ENCODE measurements at regions not wholly inside any gene's neighbourhood (a gene's known extent, or its start where the extent isn't known, plus 50 kb on each side); places are given as distances from the start of the nearest gene placed in this dataset.

DNA sequence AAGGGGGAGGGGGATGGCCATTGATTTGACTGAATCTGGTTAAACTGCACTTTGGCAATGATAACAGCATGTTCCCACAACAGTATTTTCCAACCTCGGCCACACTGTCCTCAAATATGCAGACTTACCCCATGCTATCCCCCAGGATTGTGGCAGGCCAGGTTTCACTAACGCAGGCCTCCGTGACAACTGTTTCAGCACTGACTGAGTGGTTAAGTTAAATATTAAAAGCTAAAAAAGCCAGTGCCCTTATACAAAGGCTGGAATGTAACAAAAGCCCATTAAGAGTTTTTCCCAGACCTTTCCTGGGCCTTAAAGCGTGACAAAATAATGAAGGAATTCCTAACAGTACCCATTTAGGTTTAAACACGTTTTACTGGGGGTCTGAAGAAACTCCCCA is 202.9 kb downstream of the USP25 start:
- H3K36me3 ChIP-seq (ENCODE audit: control insufficient read depth, insufficient read depth, low read length) = no peaks in the 10 kb centered on the region
- H3K4me3 ChIP-seq (ENCODE audit: low read depth, low read length) = no peak overlapping the region
- H3K27me3 ChIP-seq (ENCODE audit: control insufficient read depth, insufficient read depth, low read length) = no peaks in the 10 kb centered on the region
- no peak overlapping the region for H3K9ac ChIP-seq (ENCODE audit: low read length)
- H3K27ac ChIP-seq (ENCODE audit: low read depth, low read length) = no peak overlapping the region
- H3K9me3 ChIP-seq (ENCODE audit: control insufficient read depth, insufficient read depth, low read depth, low read length) = no peaks in the 10 kb centered on the region
- no peaks in the 10 kb centered on the region for H3K4me1 ChIP-seq (ENCODE audit: control insufficient read depth, insufficient read depth, low read length)

DNA sequence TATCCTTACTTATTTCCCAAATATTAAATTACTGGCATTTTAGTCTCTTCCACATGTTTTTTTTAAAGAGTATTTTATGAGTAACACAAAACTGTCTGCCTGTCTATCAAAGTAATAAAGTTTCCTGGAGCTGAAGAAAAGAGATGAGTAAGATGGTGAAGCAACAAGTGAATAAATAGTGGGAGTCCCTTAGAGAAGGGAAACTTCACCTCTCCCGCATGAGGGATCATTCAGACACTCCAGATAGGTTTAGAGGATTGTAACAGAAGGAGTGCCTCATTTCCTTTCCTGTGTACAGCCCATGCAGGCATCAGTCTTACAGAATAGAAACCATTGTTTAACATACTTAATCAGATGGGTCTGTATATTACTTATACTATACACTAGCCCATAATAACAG is 205.7 kb downstream of the USP25 start:
- Histone ChIP-seq H3K9me3 (ENCODE audit: control insufficient read depth, insufficient read depth, low read depth, low read length) (no peaks in the 10 kb centered on the region), H3K4me3 (ENCODE audit: low read depth, low read length) (no peak overlapping the region), H3K9ac (ENCODE audit: low read length) (no peak overlapping the region), H3K27me3 (ENCODE audit: control insufficient read depth, insufficient read depth, low read length) (no peaks in the 10 kb centered on the region), H3K27ac (ENCODE audit: low read depth, low read length) (no peak overlapping the region), H3K4me1 (ENCODE audit: control insufficient read depth, insufficient read depth, low read length) (no peaks in the 10 kb centered on the region), H3K36me3 (ENCODE audit: control insufficient read depth, insufficient read depth, low read length) (no peaks in the 10 kb centered on the region)

DNA sequence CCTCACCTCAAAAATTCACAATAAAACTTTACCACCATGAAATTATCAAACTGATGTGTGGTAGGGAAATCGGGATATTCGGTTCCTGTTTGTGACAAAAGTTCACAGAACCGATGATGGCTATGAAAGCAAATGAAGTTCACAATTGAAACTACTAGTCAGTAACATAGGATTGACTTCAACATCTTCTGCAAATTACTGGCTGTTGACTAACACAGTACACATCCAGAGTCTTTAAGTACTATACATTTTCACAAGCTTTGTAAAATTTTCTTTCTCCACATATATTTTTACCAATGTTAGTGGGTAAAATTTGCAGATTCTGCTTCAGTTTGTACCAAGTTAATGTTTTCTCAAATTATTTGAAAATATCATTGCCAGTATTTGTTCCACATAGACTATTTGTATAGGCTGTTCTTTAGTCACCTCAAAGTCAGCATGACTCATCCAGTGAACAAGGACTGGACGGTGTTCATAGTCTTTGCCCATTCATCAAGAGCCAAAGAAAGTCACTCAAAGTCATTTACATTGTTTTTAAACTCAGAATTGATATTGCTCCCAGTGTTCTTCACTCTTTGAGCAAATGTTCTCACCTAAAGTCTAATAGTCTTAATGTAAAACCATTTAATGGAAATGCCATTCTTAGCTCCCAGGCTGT is 213.4 kb downstream of the USP25 start:
- Histone ChIP-seq H3K4me1 (ENCODE audit: control insufficient read depth, insufficient read depth, low read length) (no peaks in the 10 kb centered on the region), H3K27me3 (ENCODE audit: control insufficient read depth, insufficient read depth, low read length) (no peaks in the 10 kb centered on the region), H3K4me3 (ENCODE audit: low read depth, low read length) (no peak overlapping the region), H3K9ac (ENCODE audit: low read length) (no peak overlapping the region), H3K36me3 (ENCODE audit: control insufficient read depth, insufficient read depth, low read length) (no peaks in the 10 kb centered on the region), H3K9me3 (ENCODE audit: control insufficient read depth, insufficient read depth, low read depth, low read length) (no peaks in the 10 kb centered on the region), H3K27ac (ENCODE audit: low read depth, low read length) (no peak overlapping the region)

DNA sequence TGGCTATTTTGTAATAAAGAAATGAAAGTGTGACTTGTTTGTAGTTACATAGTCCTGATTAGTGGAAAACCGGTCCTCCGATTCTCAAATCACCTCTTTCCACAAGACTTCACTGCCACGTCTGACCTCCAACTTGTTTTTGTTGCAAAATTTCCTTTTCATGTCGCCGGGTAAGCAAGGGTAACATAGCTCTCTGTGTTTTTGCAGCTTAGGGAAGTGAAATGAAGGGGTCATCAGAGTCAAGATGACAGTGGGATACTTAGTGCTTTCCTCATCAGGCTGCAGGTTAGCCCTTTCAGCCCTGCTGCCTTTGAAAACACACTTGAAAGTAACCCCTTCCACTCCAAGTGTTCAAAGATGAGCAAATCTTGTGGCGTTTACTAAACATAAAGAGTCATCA is 217.9 kb downstream of the USP25 start:
- no peaks in the 10 kb centered on the region for H3K27me3 ChIP-seq (ENCODE audit: control insufficient read depth, insufficient read depth, low read length)
- H3K4me3 ChIP-seq (ENCODE audit: low read depth, low read length) = no peak overlapping the region
- no peak overlapping the region for H3K9ac ChIP-seq (ENCODE audit: low read length)
- H3K9me3 ChIP-seq (ENCODE audit: control insufficient read depth, insufficient read depth, low read depth, low read length) = no peaks in the 10 kb centered on the region
- no peaks in the 10 kb centered on the region for H3K36me3 ChIP-seq (ENCODE audit: control insufficient read depth, insufficient read depth, low read length)
- H3K4me1 ChIP-seq (ENCODE audit: control insufficient read depth, insufficient read depth, low read length) = no peaks in the 10 kb centered on the region
- H3K27ac ChIP-seq (ENCODE audit: low read depth, low read length) = no peak overlapping the region

DNA sequence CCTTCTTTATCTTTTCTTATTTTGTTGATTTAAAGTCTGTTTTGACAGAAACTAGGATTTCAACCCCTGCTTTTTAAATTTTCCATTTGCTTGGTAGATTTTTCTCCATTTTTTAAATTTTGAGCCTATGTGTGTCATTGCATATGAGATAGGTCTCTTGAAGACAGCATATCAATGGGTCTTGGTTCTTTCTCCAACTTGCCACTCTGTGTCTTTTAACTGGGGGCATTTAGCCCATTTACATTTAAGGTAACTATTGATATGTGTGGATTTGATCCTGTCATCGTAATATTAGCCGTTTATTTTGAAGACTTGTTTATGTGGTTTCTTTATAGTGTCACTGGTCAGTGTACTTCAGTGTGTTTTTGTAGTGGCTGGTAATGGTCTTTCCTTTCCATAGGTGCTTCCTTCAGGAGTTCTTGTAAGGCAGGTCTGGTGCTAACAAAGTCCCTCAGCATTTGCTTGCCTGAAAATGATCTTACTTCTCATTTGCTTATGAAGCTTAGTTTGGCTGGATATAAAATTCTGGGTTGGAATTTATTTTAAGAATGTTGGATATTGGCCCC is 223.9 kb downstream of the USP25 start:
- Histone ChIP-seq H3K36me3 (ENCODE audit: control insufficient read depth, insufficient read depth, low read length) (no peaks in the 10 kb centered on the region), H3K4me1 (ENCODE audit: control insufficient read depth, insufficient read depth, low read length) (no peaks in the 10 kb centered on the region), H3K9me3 (ENCODE audit: control insufficient read depth, insufficient read depth, low read depth, low read length) (peaks cover 17% of the 10 kb centered on the region), H3K4me3 (ENCODE audit: low read depth, low read length) (no peak overlapping the region), H3K27ac (ENCODE audit: low read depth, low read length) (no peak overlapping the region), H3K27me3 (ENCODE audit: control insufficient read depth, insufficient read depth, low read length) (no peaks in the 10 kb centered on the region), H3K9ac (ENCODE audit: low read length) (no peak overlapping the region)

DNA sequence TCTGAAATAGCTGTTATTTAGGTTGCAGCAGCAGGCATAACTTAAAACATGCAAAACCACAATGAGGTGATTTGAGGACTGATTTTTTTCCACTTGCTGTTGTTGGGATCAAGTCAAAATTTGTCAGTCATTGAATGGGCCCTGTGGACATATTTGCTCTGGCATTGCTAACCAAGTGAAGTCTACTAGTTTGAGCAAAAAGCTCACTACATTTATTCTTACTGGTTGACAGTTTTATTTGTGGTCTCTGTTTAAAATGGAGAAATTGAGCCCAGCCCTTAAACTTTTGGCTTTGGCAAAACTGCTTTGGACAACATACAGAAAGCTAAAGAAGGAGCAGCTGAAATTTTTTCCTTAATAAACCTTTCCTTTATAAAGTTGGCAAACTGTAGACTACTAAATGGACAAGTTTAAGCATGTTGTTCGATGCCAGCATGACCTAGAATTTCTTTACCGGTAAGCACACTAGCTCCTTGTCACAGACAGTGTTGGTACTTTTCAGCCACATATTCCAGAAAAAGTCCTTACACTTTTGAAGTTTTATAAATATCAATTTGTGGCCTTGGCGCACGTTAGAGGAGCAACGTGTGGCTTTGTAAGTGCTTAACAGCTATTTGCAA is 234.6 kb downstream of the USP25 start:
- Histone ChIP-seq H3K36me3 (ENCODE audit: control insufficient read depth, insufficient read depth, low read length) (no peaks in the 10 kb centered on the region), H3K4me3 (ENCODE audit: low read depth, low read length) (no peak overlapping the region)

DNA sequence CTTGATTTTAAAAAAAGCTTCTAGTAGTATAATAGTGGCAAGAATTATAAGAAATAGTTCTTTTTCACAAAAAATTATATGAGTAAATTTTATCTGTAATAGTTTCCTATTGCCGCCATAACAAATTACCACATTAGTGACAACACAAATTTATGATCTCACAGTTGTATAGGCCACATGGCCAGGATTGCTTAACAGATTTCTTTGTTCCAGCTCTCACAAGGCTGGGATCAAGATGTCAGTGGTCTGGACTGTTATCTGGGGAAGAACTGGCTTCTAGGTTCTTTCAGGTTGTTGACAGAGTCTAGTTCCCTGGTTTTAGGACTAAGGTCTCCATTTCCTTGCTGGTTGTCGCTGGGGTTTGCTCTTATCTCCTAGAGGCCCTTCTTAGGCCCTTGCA is 236.4 kb downstream of the USP25 start:
- Histone ChIP-seq H3K27ac (ENCODE audit: low read depth, low read length) (no peak overlapping the region), H3K4me1 (ENCODE audit: control insufficient read depth, insufficient read depth, low read length) (peaks cover 8% of the 10 kb centered on the region; the same call in 1 of the 2 replicates), H3K27me3 (ENCODE audit: control insufficient read depth, insufficient read depth, low read length) (no peaks in the 10 kb centered on the region), H3K9ac (ENCODE audit: low read length) (no peak overlapping the region), H3K4me3 (ENCODE audit: low read depth, low read length) (no peak overlapping the region), H3K36me3 (ENCODE audit: control insufficient read depth, insufficient read depth, low read length) (no peaks in the 10 kb centered on the region), H3K9me3 (ENCODE audit: control insufficient read depth, insufficient read depth, low read depth, low read length) (no peaks in the 10 kb centered on the region)

More for the DNA sequence above, 234.6 kb downstream of the USP25 start:
- Histone ChIP-seq H3K9ac (ENCODE audit: low read length) (no peak overlapping the region), H3K9me3 (ENCODE audit: control insufficient read depth, insufficient read depth, low read depth, low read length) (no peaks in the 10 kb centered on the region), H3K27ac (ENCODE audit: low read depth, low read length) (no peak overlapping the region), H3K27me3 (ENCODE audit: control insufficient read depth, insufficient read depth, low read length) (no peaks in the 10 kb centered on the region), H3K4me1 (ENCODE audit: control insufficient read depth, insufficient read depth, low read length) (peaks cover 8% of the 10 kb centered on the region; the same call in 1 of the 2 replicates)

- Histone ChIP-seq H3K36me3 (ENCODE audit: control insufficient read depth, insufficient read depth, low read length) (no peaks in the 10 kb centered on the region), H3K4me1 (ENCODE audit: control insufficient read depth, insufficient read depth, low read length) (peaks cover 8% of the 10 kb centered on the region; the same call in 1 of the 2 replicates), H3K27ac (ENCODE audit: low read depth, low read length) (no peak overlapping the region), H3K9ac (ENCODE audit: low read length) (no peak overlapping the region), H3K4me3 (ENCODE audit: low read depth, low read length) (no peak overlapping the region), H3K27me3 (ENCODE audit: control insufficient read depth, insufficient read depth, low read length) (no peaks in the 10 kb centered on the region), H3K9me3 (ENCODE audit: control insufficient read depth, insufficient read depth, low read depth, low read length) (no peaks in the 10 kb centered on the region)
Measured at GRCh38 chr21:15966651-15967050, 236.9 kb downstream of the USP25 start.

DNA sequence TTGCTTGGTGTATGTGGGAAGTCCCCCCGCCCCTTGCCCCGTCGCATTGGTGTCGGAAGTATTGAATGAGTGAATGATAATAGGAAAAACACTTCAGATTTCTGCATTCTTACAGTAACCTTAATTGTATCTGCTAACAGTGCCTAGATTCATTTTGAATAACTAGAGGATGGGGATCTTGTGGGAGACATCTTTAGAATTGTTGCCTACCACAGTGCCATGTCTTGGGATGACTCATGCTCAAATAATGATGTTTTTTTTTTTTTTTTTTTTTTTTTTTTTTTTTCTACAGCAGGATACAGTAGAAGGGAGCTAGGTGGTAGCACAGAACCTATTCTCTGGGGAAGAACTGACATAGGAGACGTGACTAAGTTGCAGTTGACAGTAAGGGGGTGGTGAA is 237.9 kb downstream of the USP25 start:
- Histone ChIP-seq H3K4me1 (ENCODE audit: control insufficient read depth, insufficient read depth, low read length) (peaks cover 8% of the 10 kb centered on the region; the same call in 1 of the 2 replicates), H3K27me3 (ENCODE audit: control insufficient read depth, insufficient read depth, low read length) (no peaks in the 10 kb centered on the region), H3K9ac (ENCODE audit: low read length) (no peak overlapping the region), H3K27ac (ENCODE audit: low read depth, low read length) (no peak overlapping the region; the same call in 1 of the 2 replicates), H3K9me3 (ENCODE audit: control insufficient read depth, insufficient read depth, low read depth, low read length) (no peaks in the 10 kb centered on the region), H3K36me3 (ENCODE audit: control insufficient read depth, insufficient read depth, low read length) (no peaks in the 10 kb centered on the region), H3K4me3 (ENCODE audit: low read depth, low read length) (no peak overlapping the region)

GRCh38 chr21:15968776-15969310 is 239.1 kb downstream of the USP25 start:
- no peak overlapping the region for H3K27ac ChIP-seq (ENCODE audit: low read depth, low read length)
- H3K27me3 ChIP-seq (ENCODE audit: control insufficient read depth, insufficient read depth, low read length) = no peaks in the 10 kb centered on the region
- no peaks in the 10 kb centered on the region for H3K36me3 ChIP-seq (ENCODE audit: control insufficient read depth, insufficient read depth, low read length)
- H3K4me1 ChIP-seq (ENCODE audit: control insufficient read depth, insufficient read depth, low read length) = peaks cover 8% of the 10 kb centered on the region; the same call in 1 of the 2 replicates
- H3K9ac ChIP-seq (ENCODE audit: low read length) = no peak overlapping the region
- H3K9me3 ChIP-seq (ENCODE audit: control insufficient read depth, insufficient read depth, low read depth, low read length) = no peaks in the 10 kb centered on the region
- no peak overlapping the region for H3K4me3 ChIP-seq (ENCODE audit: low read depth, low read length)

GRCh38 chr21:15976807-15977206 is 247.0 kb downstream of the USP25 start:
- H3K4me1 ChIP-seq (ENCODE audit: control insufficient read depth, insufficient read depth, low read length) = peaks cover 19% of the 10 kb centered on the region
- no peak overlapping the region for H3K4me3 ChIP-seq (ENCODE audit: low read depth, low read length)
- H3K36me3 ChIP-seq (ENCODE audit: control insufficient read depth, insufficient read depth, low read length) = no peaks in the 10 kb centered on the region
- H3K9ac ChIP-seq (ENCODE audit: low read length) = no peak overlapping the region
- no peak overlapping the region for H3K27ac ChIP-seq (ENCODE audit: low read depth, low read length)
- H3K27me3 ChIP-seq (ENCODE audit: control insufficient read depth, insufficient read depth, low read length) = no peaks in the 10 kb centered on the region
- H3K9me3 ChIP-seq (ENCODE audit: control insufficient read depth, insufficient read depth, low read depth, low read length) = no peaks in the 10 kb centered on the region

Measured in HUES6 (cell line).